Choroid plexus epithelial cell (primary cell): ENCODE measurements at regions not wholly inside any gene's neighbourhood (a gene's known extent, or its start where the extent isn't known, plus 50 kb on each side); places are given as distances from the start of the nearest gene placed in this dataset.

ENCODE experiments used
- DNase-seq: peaks from one replicate; pipeline ENCODE4 v3.0.0-alpha.2; 2010; ENCODE audit warnings: low read depth
- H3K4me3 ChIP-seq: 2 replicates; pipeline ENCODE4 v1.5.1; 2011; ENCODE audit warnings: low read depth, mild to moderate bottlenecking, control low read depth, low read length, moderate library complexity
- CTCF ChIP-seq: conservative IDR thresholded peaks from 2 replicates; pipeline ENCODE4 v1.5.1; 2011; ENCODE audit warnings: low read depth, mild to moderate bottlenecking, control low read depth, inconsistent platforms, low read length, moderate library complexity

GRCh38 chr18:69257861-69258458 is 142.7 kb upstream of the DOK6 start:
- TF ChIP-seq CTCF = no peak
- no peak overlapping the region for H3K4me3 ChIP-seq
- peak; percentile 82 for DNase-seq

GRCh38 chr18:69259282-69259681 is 141.4 kb upstream of the DOK6 start:
- no peak for TF ChIP-seq CTCF
- no peak overlapping the region for H3K4me3 ChIP-seq
- no peak for DNase-seq

GRCh38 chr18:69261406-69261805 is 139.3 kb upstream of the DOK6 start:
- no peak for TF ChIP-seq CTCF
- DNase-seq = no peak
- no peak overlapping the region for H3K4me3 ChIP-seq

DNA sequence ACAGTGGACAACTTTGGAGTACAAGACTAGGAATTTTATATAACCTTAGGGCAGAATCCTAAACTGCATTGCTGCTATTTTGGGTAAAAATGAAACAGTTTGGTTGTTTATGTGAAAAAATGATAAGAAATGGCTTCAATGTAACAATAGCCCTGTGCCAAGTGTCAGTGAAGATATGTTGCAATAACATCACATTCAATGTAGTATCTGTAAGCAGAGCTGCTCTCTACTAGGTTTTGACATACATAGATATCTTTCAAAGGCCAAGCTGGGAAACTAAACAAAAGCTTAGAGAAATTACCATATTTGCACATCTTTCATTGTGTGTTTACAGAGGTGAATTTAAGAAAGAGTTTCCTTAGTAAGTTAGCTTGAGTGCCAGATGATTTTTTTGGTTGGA is 135.0 kb upstream of the DOK6 start:
- H3K4me3 ChIP-seq = no peak overlapping the region
- peak; percentile 8 for DNase-seq
- no peak for TF ChIP-seq CTCF

GRCh38 chr18:69267895-69268294 is 132.8 kb upstream of the DOK6 start:
- TF ChIP-seq CTCF = no peak
- H3K4me3 ChIP-seq = no peak overlapping the region
- DNase-seq = no peak

DNA sequence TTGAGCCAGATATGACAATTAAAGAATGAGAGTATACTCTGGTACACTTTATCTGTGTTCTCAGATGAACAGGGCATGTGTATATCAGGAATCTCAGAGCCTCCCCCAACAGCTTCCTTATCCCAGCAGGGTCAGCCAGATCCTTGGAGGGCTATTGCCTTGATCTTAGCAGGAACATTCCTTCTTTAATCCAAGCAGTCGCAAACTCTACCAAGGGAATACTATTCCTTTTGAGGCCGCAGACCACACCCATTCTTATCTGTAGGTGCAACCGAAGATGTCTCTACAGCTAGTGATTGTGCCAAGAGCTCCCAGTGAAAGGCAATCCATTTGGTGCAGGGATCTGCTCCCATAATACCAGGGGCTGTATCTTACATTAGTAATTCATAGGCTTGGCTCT is 118.3 kb upstream of the DOK6 start:
- no peak overlapping the region for H3K4me3 ChIP-seq
- DNase-seq = no peak
- no peak for TF ChIP-seq CTCF

- DNase-seq = no peak
- H3K4me3 ChIP-seq = no peak overlapping the region
- TF ChIP-seq CTCF = no peak
Observed at GRCh38 chr18:69291044-69291443, 109.6 kb upstream of the DOK6 start.
